IPS-18c (cell line): ENCODE measurements at regions not wholly inside any gene's neighbourhood (a gene's known extent, or its start where the extent isn't known, plus 50 kb on each side); places are given as distances from the start of the nearest gene placed in this dataset.

Source experiments
- H3K4me3 ChIP-seq: 2 replicates; pipeline ENCODE4 v1.7.0; 2013; ENCODE audit warnings: low read depth, mild to moderate bottlenecking, low read length, moderate library complexity; ENCODE audit not compliant: insufficient read depth
- H3K9me3 ChIP-seq: one replicate; pipeline ENCODE4 v1.6.1; 2013; ENCODE audit warnings: mild to moderate bottlenecking, low read length, moderate library complexity; ENCODE audit not compliant: control insufficient read depth, insufficient read depth

GRCh38 chr9:89781838-89782540 is 177.2 kb downstream of the GADD45G start:
- H3K4me3 ChIP-seq: no peak overlapping the region
- H3K9me3 ChIP-seq: no peaks in the 10 kb centered on the region

GRCh38 chr9:89786655-89787054 is 181.8 kb downstream of the GADD45G start:
- no peak overlapping the region for H3K4me3 ChIP-seq
- peaks cover 2% of the 10 kb centered on the region for H3K9me3 ChIP-seq

- no peak overlapping the region for H3K4me3 ChIP-seq
- H3K9me3 ChIP-seq: peaks cover 2% of the 10 kb centered on the region
Observed at GRCh38 chr9:89787595-89787994, 182.8 kb downstream of the GADD45G start.

- Histone ChIP-seq H3K9me3 (peaks cover 2% of the 10 kb centered on the region), H3K4me3 (no peak overlapping the region)
Observed at GRCh38 chr9:89788434-89788833, 183.6 kb downstream of the GADD45G start.

- no peak overlapping the region for H3K4me3 ChIP-seq
- H3K9me3 ChIP-seq: peaks cover 2% of the 10 kb centered on the region
Observed at GRCh38 chr9:89789922-89790510, 185.2 kb downstream of the GADD45G start.

- peaks cover 2% of the 10 kb centered on the region for H3K9me3 ChIP-seq
- no peak overlapping the region for H3K4me3 ChIP-seq
Observed at GRCh38 chr9:89790542-89791109, 185.8 kb downstream of the GADD45G start.

GRCh38 chr9:89791754-89792153 is 186.9 kb downstream of the GADD45G start:
- no peak overlapping the region for H3K4me3 ChIP-seq
- H3K9me3 ChIP-seq: peaks cover 2% of the 10 kb centered on the region

GRCh38 chr9:89792189-89793123 is 187.6 kb downstream of the GADD45G start:
- Histone ChIP-seq H3K9me3 (peaks cover 2% of the 10 kb centered on the region), H3K4me3 (no peak overlapping the region)

- H3K4me3 ChIP-seq: no peak overlapping the region
- peaks cover 2% of the 10 kb centered on the region for H3K9me3 ChIP-seq
Observed at GRCh38 chr9:89793124-89793495, 188.3 kb downstream of the GADD45G start.

GRCh38 chr9:89793551-89793950 is 188.7 kb downstream of the GADD45G start:
- Histone ChIP-seq H3K9me3 (peaks cover 2% of the 10 kb centered on the region), H3K4me3 (no peak overlapping the region)

- peaks cover 2% of the 10 kb centered on the region for H3K9me3 ChIP-seq
- no peak overlapping the region for H3K4me3 ChIP-seq
Observed at GRCh38 chr9:89794918-89795317, 190.1 kb downstream of the GADD45G start.

GRCh38 chr9:89795538-89796195 is 190.9 kb downstream of the GADD45G start:
- no peak overlapping the region for H3K4me3 ChIP-seq
- H3K9me3 ChIP-seq: peaks cover 2% of the 10 kb centered on the region

- peaks cover under 1% of the 10 kb centered on the region for H3K9me3 ChIP-seq
- H3K4me3 ChIP-seq: no peak overlapping the region
Observed at GRCh38 chr9:89796606-89797005, 191.8 kb downstream of the GADD45G start.

- Histone ChIP-seq H3K4me3 (no peak overlapping the region), H3K9me3 (no peaks in the 10 kb centered on the region)
Observed at GRCh38 chr9:89797255-89797654, 192.4 kb downstream of the GADD45G start.

- H3K4me3 ChIP-seq: no peak overlapping the region
- H3K9me3 ChIP-seq: no peaks in the 10 kb centered on the region
Observed at GRCh38 chr9:89797937-89798455, 193.2 kb downstream of the GADD45G start.

- Histone ChIP-seq H3K4me3 (no peak overlapping the region), H3K9me3 (no peaks in the 10 kb centered on the region)
Observed at GRCh38 chr9:89798547-89799120, 193.8 kb downstream of the GADD45G start.

- no peaks in the 10 kb centered on the region for H3K9me3 ChIP-seq
- H3K4me3 ChIP-seq: no peak overlapping the region
Observed at GRCh38 chr9:89799221-89799620, 194.4 kb downstream of the GADD45G start.
